COLO829 (cell line): ENCODE measurements at regions not wholly inside any gene's neighbourhood (a gene's known extent, or its start where the extent isn't known, plus 50 kb on each side); places are given as distances from the start of the nearest gene placed in this dataset.

ENCODE experiments used
- DNase-seq: peaks from one replicate; pipeline ENCODE4 v3.0.0; 2012; ENCODE audit warnings: low spot score

DNA sequence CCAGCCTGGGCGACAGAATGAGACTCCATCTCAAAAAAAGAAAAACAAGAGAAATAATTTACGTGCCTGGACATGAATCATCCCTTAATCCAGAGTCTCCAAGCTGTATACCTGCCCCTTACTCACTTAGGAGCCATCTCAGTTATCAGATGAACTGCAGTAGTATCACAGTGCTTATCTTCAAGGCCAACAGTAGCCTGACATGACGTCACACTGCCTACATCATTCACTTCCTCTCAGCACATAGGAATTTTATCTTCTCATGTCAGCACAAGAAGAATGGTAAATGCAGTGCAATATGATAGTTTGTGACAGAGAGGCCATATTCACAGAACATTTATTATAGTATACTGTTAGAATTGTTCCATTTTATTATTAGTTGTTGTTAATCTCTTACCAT is 216.6 kb downstream of the SS18 start:
- no peak for DNase-seq

DNA sequence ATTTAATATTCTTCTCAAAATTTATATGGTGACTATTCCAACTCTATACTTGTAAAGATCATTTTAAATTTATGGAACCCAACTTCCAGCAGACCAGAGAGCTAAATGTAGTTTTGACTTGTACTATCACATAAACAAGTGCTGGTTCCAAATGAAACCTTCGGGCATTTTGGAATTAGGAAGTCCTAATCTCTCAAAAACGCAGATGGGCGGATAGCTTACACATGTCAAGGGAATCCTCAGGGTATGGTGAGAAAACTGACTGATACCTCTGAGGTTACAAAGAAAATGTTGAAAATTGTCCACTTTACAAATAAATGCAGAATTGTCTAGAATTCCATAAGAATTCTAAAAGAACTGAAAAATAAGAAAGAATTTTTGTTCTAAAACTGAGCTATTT is 224.1 kb downstream of the SS18 start:
- no peak for DNase-seq

DNA sequence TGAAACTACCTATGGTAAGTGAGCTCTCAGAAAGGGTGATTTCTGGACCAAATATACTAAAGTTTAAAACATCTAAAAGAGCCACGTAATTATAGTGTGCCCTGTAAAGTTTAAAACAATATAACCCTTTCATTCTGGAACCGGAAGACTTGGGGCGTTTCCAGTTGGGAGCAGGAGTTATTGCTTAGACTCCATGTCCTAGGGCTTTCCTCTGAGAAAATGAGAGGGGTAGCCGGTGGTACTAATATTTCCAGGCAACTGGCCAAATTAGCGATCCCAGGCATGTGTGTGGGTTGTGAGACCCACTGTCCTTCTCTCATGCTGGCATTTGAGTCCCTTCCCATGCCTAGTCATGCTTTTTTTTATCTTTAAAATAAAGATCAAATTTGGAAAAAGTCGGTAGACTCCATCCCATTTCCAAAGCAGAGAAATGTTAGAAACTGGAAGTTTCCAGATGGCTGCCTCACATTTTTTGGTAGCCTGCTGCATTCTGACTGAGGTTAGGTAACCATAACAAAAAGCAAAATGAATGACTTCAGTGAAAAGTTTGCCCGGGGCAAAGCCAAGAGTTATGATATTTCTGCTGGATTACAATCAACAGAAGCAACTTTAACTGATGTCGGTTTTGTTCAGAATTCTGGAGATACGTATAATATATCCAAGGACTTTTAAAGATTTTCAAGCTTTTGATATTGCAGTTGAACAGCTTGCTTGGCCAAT is 227.4 kb downstream of the SS18 start:
- peak; percentile 81 for DNase-seq

DNA sequence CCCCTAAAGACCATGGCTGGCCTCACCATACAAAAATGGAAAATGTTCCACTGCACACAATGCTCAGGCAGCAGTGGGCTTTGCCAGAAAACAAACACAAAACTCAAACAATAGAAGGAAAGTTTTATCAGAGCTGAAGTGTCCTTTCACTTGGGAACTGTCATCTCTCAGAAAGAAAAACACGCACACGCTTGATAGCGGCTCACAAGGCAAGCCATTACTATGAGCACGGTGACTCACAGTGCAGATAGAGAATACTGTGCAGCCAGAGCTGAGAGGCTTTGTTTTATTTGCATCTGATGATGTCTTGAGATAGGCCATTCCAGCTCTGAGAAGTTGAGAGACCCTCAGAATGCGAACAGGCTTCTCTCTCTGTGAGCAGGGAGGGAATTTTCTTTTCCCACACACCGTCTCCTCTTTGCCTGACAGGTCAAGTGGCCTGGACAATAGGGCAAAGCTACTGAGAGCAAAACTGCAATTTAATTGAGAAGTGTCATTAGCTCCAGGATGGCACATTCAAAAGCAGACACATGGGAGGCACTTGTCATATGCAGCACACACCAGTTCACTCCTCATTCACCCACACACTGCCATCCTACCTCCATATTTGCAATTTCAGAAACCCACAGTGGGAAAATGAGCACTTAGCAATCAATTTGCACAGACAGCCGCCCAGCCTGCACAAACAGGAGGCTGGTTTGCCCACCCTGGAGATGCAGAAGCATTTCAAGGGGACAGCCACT is 236.6 kb downstream of the SS18 start:
- DNase-seq = no peak

DNA sequence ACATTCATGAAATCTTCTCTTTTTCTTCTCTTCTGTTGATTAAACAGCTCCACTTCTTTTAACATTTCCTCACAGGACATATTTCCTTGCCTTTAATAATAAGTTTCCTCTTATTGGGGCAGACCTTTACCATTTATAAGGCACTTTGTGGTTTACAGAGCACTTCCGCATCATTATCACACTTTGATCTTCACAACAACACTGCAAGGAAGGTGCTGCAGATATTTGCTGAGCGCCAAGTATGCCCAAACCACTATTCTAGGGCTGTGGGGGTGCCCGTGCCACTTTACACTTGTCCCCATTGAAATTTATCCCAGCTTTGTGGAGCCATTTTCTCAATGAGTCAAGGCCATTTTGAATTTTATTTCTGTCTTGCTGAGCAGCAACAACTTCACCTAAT is 246.6 kb downstream of the SS18 start:
- no peak for DNase-seq

DNA sequence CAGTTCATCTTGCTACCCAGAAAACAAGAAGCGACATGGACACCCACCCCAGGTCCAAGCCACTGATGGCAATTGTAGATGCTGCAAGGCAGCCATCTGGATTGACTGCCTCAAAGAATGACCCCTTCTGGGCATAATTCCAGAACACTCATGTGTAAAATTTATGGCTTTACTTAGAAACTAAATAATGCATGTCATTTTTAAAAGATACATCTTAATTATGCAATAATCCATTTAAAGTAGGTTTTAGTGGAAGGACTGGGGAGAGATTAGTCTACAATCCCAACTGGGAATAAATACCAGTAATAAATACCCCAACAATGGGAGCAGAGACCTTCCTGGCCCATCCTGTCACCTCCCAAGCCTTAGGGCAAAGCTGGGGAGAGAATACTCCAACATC is 247.7 kb downstream of the SS18 start:
- no peak for DNase-seq

DNA sequence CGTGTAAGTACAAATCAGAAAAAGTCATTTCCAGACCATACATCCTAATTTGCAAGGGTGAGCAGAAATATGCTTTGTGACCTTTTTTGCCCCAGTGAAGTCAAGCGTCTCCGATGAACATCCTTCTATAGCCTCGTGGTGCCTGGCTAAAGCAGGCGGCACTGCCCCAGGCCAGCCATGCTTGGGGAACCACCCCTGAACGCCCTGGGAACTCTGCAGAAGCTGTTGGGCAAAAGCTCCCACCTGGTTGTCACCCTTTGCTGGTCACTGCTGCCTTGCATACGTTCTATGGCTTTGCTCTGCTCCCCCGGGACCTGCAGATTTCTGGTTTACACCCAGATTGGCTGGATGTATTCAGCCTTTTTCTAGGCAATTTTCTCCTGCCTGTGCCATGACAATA is 256.4 kb downstream of the SS18 start:
- no peak for DNase-seq

DNA sequence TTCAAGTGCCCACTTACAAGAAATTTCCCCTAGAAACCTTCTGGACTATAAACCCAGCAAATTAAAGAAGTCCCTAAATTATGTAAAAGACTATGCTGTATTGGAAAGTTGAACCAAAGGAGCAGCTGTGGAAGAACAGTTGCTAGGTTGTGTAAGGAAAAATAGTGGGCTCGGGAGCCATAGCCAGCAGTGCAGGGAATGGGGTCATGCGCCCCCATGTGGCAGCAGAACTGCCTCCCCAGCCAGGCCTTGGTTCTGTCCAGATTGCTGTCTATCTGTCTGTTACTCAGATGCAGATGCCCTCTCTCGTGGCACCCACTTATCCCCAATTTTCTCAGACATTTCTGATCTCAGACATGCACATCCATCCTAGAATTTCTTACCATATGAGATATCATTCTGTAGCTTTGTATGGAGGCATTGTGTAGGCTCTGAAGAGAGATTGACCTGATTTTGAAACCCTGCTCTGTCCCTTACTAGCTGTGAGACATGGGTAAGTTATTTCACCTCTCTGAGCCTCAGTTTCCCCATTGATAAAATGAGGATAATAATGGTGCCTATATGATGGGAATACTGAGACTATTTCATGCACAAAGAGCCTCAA is 258.3 kb downstream of the SS18 start:
- peak; percentile 26 for DNase-seq

DNA sequence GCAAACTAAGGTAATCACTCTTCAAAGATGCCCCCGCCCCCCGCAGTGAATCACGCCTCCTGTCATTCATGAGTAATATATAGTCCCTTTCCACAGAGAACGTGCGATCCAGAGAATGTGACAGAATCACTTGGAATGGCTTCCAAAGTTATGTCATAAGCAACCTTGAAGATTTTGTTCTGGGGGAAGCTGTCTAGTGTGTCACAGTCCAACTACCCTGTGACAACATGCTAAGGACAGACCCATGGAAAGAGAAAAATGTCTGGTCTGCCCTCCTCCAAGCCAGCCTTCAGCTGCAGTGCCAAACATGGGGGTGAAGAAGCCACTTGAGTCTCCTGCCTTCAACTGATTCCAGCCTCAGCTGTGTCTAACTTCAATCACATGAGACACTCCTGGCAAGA is 259.1 kb downstream of the SS18 start:
- DNase-seq = no peak

DNA sequence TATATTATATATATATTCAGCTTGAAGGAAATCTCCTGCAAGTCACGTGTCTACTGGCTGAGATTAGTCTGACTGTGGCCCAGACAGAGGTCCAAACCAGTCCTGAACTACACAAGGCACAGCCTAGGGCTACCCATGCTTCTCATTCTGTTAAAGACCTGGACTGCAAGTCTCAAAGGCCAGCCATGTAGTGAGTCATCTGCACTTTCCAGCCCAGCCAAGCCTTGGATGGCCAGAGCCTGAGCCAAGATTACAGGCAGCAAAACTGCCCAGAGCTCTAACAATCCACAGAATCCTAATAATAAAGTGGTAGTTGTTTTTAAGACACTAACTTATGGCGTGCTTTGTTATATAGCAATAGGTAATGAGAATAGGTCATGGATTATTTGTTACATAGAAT is 259.6 kb downstream of the SS18 start:
- DNase-seq = no peak

DNA sequence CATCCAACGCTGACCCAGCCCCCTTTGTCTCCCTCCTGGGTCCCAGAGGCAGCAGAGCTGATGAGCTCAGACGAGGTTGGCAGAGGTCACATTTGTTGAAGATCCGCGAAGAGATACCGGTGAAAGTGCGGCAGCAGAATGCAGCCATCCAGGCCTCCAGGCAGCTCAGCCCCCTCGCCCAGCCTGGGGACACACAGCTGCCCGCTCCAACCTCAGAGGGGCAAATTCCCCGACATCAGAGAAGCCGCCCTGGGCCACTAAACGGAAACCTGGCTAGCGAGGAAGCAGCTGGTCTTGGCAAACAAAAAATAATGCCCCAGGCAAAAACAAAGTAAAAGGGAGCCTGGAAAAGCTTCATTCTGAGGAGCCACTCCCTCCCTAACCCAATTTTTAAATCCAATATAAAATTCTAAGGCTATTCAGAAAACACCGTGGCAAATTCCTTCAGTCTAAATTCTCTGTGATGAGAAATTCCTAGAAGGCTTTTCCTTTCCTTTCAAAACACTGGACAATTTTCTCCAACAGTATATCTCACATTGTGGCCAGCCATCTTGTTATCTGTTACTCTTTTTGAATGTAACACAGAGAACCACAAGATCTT is 262.4 kb downstream of the SS18 start:
- peak; percentile 13 for DNase-seq

DNA sequence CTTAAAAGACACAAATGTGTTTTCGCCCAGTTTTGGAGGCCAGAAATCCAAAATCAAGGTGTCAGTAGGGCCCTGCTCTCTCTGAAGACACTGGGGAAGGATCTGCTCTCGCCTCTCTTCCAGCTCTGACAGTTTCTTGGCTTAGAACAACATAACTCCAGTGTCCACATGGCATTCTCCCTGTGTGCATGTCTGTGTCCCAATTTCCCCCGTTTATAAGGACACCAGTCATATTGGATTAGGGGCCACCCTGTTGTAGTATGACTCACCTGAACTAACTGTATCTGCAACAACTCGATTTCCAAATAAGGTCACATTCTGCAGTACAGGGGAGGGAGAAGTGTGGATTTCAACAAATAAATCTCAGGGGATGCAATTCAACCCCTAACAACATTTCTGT is 263.2 kb downstream of the SS18 start:
- DNase-seq = no peak

DNA sequence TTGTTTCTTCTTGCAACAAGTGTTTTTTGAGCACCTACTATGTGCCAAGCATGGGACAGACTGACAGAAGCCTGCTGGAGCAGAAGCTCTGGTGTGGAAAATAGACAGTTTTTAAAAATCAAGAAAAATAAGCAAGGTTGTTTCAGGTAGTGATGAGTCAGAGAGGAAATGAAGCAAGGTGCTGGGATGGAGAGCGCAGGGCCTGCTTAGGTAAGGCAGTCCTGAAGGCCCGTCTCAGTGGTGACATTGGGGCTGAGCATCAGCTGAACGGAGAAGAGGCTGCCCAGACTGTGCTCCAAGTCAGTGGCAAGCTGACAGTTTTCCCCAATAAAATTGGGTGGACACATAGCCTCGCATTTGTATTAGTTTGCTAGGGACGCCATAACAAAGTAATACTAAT is 263.6 kb downstream of the SS18 start:
- DNase-seq = no peak

DNA sequence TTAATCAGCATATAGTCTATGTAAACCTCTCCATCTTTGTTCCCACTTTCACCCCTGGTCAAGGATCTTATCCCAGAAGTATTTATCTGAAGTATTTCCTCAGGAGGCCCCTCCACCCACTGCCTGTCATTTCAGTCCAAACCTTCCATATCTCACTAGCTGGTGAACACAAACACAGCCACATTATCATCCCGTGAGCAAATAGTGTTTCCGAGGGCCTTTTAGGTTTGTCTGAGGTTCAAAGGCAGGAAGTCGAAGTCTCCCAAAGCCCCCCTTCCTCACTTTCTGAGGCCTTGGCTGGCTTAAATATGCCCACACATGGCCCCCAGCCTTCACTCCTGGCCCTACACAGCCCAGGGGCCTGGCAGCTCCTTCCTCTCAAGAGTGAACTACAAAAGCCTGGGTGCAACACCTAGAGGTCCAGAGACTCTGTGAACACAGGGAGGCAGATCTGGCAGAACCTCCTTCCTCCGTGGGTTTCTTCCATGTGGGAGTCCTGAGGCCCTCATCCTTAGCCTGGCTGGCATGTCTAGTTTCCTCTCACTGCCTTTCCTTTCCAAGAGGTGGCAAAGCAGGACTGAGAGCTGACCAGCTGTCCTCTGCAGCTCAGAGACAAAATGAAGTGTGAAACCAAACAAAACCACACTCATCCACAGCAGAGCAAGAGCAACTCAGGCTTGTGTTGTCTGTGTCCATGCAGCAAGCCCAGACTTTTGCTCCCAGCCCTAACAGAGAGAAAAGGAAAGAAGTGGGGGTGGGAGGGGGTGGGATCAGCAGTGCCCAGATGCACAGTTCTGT is 264.2 kb downstream of the SS18 start:
- no peak for DNase-seq

DNA sequence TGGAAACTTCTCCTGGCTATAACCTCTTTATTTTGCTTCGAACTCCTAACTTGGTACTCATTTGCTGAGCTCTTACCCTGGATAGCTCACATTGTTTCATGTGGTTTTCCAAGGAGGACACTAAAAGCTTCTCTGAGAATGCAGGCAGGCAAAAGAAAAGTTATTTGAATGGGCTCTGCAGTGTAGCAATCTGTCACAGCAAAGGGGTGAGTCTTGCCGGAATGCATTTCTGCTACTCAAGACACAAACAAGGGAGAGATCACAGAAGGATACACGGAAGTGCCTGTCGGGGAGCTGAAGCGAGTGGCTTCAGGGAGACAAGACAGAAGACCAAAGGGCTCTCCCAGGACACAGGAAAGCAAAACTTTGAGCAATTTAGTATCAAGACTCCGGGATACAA is 265.4 kb downstream of the SS18 start:
- no peak for DNase-seq

DNA sequence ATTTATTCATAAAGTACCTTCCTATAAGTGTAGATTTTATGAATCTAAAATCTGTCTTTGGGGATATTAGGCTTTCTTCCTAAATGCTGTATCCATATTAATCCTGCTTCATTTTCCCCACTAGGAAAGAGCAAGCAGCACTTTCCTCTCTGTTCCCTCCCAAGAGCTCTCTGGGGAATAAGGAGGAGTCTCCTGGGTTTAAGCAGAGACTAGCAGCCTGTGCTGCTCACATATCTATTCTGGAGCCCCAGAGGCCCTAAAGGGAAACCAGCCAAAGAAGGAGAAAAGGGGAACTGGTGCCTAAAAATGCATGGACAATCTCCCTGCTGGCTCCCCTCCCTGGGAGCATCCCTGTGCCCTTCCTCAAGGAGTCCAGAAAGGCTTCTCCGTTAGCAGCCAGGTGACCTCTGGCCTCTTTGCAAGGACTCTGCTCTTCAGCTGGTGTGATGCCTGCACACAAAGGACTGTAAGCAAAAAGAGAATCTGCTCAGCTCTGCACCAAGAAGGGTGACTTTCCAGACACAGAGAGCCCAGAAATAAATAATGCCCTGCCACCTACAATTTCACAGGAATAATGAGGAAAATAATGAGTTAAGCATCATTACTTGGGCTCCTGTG is 270.6 kb downstream of the SS18 start:
- DNase-seq = no peak

DNA sequence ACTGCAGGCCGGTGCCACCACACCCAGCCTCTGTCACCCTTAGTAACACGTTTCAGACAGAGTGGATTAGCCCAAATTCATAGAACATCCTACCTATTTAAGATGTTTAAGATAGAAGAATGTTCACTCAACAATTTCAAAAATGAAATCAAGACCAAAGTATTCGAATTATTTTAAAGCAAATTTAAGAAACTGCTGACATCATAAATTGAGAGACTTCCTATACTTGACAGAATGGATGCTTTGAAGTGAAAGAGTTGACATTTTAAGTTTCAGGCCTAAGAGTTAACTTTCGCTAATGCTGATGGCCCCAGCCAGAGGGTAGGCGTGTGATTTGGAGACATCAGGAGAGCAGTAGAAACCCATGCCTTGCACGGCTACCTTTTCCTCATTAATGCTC is 271.9 kb downstream of the SS18 start:
- DNase-seq = no peak

DNA sequence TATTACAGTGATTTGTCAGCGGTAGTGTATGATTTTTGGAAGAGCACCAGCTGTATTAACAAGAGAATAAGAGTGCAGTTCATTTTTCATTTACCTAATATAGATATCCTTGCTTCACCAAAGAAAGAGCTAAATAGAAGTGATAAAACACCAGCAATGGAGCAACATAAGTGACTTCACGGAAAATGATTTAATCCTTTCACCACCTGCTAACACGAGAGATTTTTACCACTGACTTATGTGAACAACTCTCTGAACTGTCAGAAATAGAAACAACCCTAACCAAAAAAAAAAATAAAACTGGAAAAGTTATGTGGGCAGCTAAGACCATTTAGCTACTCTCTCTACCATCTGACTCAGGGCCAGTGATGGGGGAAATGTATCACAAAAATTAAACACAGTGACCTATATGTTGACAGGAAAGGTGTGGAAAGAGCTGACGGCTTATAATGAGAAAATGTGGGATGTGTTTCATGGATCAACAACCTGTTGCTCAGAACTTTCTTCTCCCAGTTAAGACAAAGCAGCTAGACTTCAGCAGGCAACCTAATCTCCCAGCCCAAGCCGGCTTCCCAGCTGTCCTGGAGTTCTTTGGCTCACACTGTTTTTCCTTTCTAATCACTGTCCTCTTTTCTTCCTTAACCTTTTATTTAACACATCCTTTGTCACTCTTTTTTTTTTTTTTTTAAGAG is 272.7 kb downstream of the SS18 start:
- no peak for DNase-seq

DNA sequence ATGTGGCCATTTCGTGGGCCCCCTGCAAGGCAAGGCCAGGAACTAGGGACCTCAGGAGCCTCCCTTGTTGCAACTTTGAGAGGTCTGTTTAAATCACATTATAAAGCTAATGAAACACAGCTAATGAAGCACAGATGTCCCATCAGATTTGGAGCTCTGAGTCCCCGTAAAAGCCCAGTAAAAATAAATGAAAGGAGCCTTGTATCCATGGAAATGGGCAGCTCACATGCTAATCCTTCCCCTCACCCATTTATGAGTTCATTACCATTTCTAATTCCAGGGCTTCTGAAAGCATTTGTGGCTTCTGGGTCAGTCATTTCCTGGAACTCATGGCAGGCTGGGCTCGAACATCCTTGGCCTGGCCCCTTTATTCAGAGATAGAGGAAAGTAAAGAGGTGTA is 274.8 kb downstream of the SS18 start:
- DNase-seq = no peak

DNA sequence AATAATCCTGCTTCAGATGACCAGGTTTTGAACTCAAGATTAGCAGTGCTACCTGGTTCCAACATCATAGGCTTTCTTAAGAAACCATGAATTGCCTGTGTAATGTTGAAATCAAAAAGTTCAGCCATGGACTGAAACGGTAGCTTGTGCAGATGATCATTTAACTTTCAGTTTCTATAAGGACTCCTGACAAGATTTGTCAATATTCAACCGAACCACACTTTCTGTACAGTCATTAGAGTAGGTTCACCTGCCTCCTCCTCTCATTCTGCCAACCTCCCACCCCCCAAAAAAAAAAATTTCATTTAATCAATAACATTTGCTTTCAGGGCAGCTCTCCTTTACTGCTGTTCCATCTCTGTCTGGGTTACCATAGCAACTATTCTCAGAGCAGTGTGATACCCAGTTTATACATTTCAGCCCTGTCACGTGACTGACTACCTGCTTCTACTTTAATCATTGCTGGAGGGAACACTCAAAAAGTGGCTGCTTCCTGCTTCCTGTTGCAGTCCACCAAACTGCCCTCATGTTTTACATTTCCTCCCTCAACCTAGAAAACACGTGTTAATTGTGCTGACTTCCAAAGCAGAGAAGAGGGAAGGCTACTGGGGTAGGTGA is 275.5 kb downstream of the SS18 start:
- DNase-seq = no peak

DNA sequence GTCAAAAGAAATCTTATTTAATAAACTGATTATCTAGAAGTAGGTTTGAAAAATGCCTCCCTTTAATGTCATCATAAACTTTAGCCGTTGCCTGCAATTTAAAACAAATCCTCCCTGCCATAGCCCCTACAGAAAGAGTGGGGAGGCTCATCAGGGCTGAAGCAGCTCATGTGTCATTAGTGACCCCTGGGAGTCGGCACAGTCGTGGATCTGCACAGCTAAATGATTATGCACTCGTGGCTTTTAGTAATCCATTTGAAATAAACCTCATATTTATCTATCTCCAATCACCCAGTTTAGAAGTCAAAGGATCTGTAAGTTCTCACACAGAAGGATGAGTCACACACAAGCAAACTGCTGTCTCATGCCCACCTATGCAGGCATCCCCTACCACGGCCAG is 277.3 kb downstream of the SS18 start:
- DNase-seq = no peak
